ENCODE measurements at regions not wholly inside any gene's neighbourhood (a gene's known extent, or its start where the extent isn't known, plus 50 kb on each side); places are given as distances from the start of the nearest gene placed in this dataset.

DNA sequence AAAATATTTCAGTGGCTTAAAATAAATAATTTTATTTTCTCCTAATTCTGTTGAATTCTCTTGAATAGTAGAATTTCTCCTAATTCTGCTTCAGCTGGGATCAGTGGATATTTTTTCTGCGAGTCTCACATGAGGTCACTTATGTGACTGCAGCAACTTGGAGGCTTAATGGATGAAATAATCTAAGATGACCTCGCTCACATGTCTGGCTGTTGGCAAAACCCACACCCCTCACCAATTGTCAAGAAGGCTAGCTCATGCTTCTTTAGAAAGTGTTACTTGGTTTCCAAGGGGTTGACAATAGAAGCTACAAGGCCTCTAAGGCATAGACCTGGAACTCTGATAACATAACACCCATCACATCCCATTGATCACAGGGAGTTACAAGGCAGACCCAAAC is 156.9 kb upstream of the DPYD start:
- peaks cover 0 to 4% (median 0%) of the 10 kb centered on the region in 3 donors for H3K27me3 Mint-ChIP-seq (ENCODE audit: low read depth in 3 of 3)
- Histone ChIP-seq H4K20me1 (ENCODE audit: insufficient read depth, low read length) (no peaks in the 10 kb centered on the region), H3K4me1 (ENCODE audit: control insufficient read depth in 1 of 2, insufficient read depth in 2 of 2, low read length in 2 of 2) (no peaks in the 10 kb centered on the region), H3K27ac (ENCODE audit: low read depth in 1 of 2, low read length in 2 of 2) (no peak overlapping the region), H3K79me2 (ENCODE audit: insufficient read depth, low read length) (no peaks in the 10 kb centered on the region), H3K4me2 (replicated peaks; ENCODE audit: extremely low read depth, low read length, poor library complexity, severe bottlenecking) (no peak overlapping the region), H2AFZ (ENCODE audit: insufficient read depth, low read depth, low read length, poor library complexity, severe bottlenecking) (no peak overlapping the region), H3K9ac (ENCODE audit: insufficient read depth, low read length, poor library complexity, severe bottlenecking) (no peak overlapping the region), H3K4me3 (replicated peaks in 1 of 3; ENCODE audit: low read depth in 2 of 3, low read length in 3 of 3) (no peak overlapping the region), H3K36me3 (replicated peaks in 1 of 2; ENCODE audit: control insufficient read depth in 1 of 2, insufficient read depth in 2 of 2, low read length in 2 of 2) (no peaks in the 10 kb centered on the region), H3K9me3 (replicated peaks in 1 of 2; ENCODE audit: control insufficient read depth in 1 of 2, insufficient read depth in 1 of 2, low read length in 2 of 2) (no peaks in the 10 kb centered on the region), H3K27me3 (ENCODE audit: control insufficient read depth in 2 of 2, insufficient read depth in 2 of 2, low read length in 2 of 2) (no peaks in the 10 kb centered on the region)
- no CpG with 5 or more reads among the region's 2 CpGs for WGBS (ENCODE audit: insufficient coverage)
- no peak overlapping the region for H3K4me3 Mint-ChIP-seq
- H3K27ac Mint-ChIP-seq = no peak overlapping the region
- peaks cover 2% of the 10 kb centered on the region for H3K4me1 Mint-ChIP-seq
- H3K9me3 Mint-ChIP-seq = no peaks in the 10 kb centered on the region
- no peak for DNase-seq
- intact Hi-C loops (cut with micrococcal nuclease) = no loop called here
- TF ChIP-seq, protein P1, sequence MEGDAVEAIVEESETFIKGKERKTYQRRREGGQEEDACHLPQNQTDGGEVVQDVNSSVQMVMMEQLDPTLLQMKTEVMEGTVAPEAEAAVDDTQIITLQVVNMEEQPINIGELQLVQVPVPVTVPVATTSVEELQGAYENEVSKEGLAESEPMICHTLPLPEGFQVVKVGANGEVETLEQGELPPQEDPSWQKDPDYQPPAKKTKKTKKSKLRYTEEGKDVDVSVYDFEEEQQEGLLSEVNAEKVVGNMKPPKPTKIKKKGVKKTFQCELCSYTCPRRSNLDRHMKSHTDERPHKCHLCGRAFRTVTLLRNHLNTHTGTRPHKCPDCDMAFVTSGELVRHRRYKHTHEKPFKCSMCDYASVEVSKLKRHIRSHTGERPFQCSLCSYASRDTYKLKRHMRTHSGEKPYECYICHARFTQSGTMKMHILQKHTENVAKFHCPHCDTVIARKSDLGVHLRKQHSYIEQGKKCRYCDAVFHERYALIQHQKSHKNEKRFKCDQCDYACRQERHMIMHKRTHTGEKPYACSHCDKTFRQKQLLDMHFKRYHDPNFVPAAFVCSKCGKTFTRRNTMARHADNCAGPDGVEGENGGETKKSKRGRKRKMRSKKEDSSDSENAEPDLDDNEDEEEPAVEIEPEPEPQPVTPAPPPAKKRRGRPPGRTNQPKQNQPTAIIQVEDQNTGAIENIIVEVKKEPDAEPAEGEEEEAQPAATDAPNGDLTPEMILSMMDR (IDR thresholded peaks at IDR 0.05) = no peak
- no peaks in the 10 kb centered on the region for H3K36me3 Mint-ChIP-seq

DNA sequence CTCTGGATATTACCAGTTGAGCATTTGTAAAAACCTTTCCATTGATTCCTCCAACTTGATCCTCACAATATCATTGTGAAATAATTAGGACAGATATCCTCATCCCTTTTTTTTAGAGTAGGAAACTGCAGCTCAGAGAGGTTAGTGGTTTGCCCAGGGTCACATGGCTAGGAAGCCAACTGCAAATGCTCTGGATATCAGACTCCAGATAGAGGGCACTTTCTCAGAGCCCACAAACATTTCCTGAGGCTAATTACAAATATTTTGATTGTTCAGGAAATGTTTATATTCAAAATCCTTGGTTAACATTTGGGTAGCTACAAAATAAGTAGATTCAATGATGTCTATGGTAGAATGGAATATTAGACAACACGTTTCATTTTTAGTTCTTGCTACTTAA is 154.8 kb upstream of the DPYD start:
- no peak overlapping the region for H3K4me2 ChIP-seq (replicated peaks; ENCODE audit: extremely low read depth, low read length, poor library complexity, severe bottlenecking)
- Mint-ChIP-seq H3K4me1 (peaks cover 2% of the 10 kb centered on the region), H3K27ac (no peak overlapping the region), H3K4me3 (no peak overlapping the region), H3K9me3 (peaks cover 0 to under 1% (median 0%) of the 10 kb centered on the region in 7 donors), H3K36me3 (no peaks in the 10 kb centered on the region), H3K27me3 (ENCODE audit: low read depth in 3 of 3) (peaks cover 0 to 2% (median 0%) of the 10 kb centered on the region in 3 donors)
- no peak for DNase-seq
- H3K79me2 ChIP-seq (ENCODE audit: insufficient read depth, low read length) = no peaks in the 10 kb centered on the region
- no peak overlapping the region for H2AFZ ChIP-seq (ENCODE audit: insufficient read depth, low read depth, low read length, poor library complexity, severe bottlenecking)
- H3K4me1 ChIP-seq (ENCODE audit: control insufficient read depth in 1 of 2, insufficient read depth in 2 of 2, low read length in 2 of 2) = no peaks in the 10 kb centered on the region
- 80% methylated on average over 1 of the region's 1 CpG for WGBS (ENCODE audit: insufficient coverage)
- TF ChIP-seq, protein P1 (IDR thresholded peaks at IDR 0.05) = no peak
- H3K9me3 ChIP-seq (replicated peaks in 1 of 2; ENCODE audit: control insufficient read depth in 1 of 2, insufficient read depth in 1 of 2, low read length in 2 of 2) = no peaks in the 10 kb centered on the region
- no peak overlapping the region for H3K27ac ChIP-seq (ENCODE audit: low read depth in 1 of 2, low read length in 2 of 2)
- no peaks in the 10 kb centered on the region for H3K36me3 ChIP-seq (replicated peaks in 1 of 2; ENCODE audit: control insufficient read depth in 1 of 2, insufficient read depth in 2 of 2, low read length in 2 of 2)
- no peaks in the 10 kb centered on the region for H3K27me3 ChIP-seq (ENCODE audit: control insufficient read depth in 2 of 2, insufficient read depth in 2 of 2, low read length in 2 of 2)
- no peak overlapping the region for H3K4me3 ChIP-seq (replicated peaks in 1 of 3; ENCODE audit: low read depth in 2 of 3, low read length in 3 of 3)
- intact Hi-C loops (cut with micrococcal nuclease) = no loop called here
- H3K9ac ChIP-seq (ENCODE audit: insufficient read depth, low read length, poor library complexity, severe bottlenecking) = no peak overlapping the region
- no peaks in the 10 kb centered on the region for H4K20me1 ChIP-seq (ENCODE audit: insufficient read depth, low read length)
